HEK293T (cell line): ENCODE measurements at regions not wholly inside any gene's neighbourhood (a gene's known extent, or its start where the extent isn't known, plus 50 kb on each side); places are given as distances from the start of the nearest gene placed in this dataset.

Experiments used
- ARNT ChIP-seq: fragments of 450-650 bp; IDR thresholded peaks from 2 replicates; pipeline ENCODE4 v1.6.1; 2017; ENCODE audit warnings: mild to moderate bottlenecking
- BHLHE40 ChIP-seq: fragments of 450-650 bp; IDR thresholded peaks from 2 replicates; pipeline ENCODE4 v1.6.1; 2016; ENCODE audit warnings: mild to moderate bottlenecking, moderate library complexity, borderline replicate concordance
- ELF4 ChIP-seq: fragments of 450-650 bp; IDR thresholded peaks from 2 replicates; pipeline ENCODE4 v1.6.1; 2017; ENCODE audit warnings: antibody characterized with exemption
- FOXA1 ChIP-seq: fragments of 450-650 bp; IDR thresholded peaks from 2 replicates; pipeline ENCODE4 v1.6.1; 2016; ENCODE audit warnings: mild to moderate bottlenecking
- FOXK2 ChIP-seq: fragments of 450-650 bp; IDR thresholded peaks from 2 replicates; pipeline ENCODE4 v1.6.1; 2016; ENCODE audit warnings: mild to moderate bottlenecking
- FOXM1 ChIP-seq: fragments of 450-650 bp; IDR thresholded peaks from 2 replicates; pipeline ENCODE4 v1.6.1; 2017; ENCODE audit warnings: mild to moderate bottlenecking, borderline replicate concordance
- LEF1 ChIP-seq: fragments of 450-650 bp; IDR thresholded peaks from 2 replicates; pipeline ENCODE4 v1.6.1; 2017; ENCODE audit warnings: mild to moderate bottlenecking, borderline replicate concordance
- NFRKB ChIP-seq: fragments of 450-650 bp; IDR thresholded peaks from 2 replicates; pipeline ENCODE4 v1.6.1; 2016; ENCODE audit warnings: mild to moderate bottlenecking, moderate library complexity
- SP1 ChIP-seq: fragments of 450-650 bp; IDR thresholded peaks from 2 replicates; pipeline ENCODE4 v1.6.1; 2017
- SUZ12 ChIP-seq: fragments of 450-650 bp; IDR thresholded peaks from 2 replicates; pipeline ENCODE4 v1.6.1; 2016; ENCODE audit warnings: mild to moderate bottlenecking
- TARDBP ChIP-seq: fragments of 450-650 bp; IDR thresholded peaks from 2 replicates; pipeline ENCODE4 v1.6.1; 2016
- ZNF384 ChIP-seq: fragments of 450-650 bp; IDR thresholded peaks from 2 replicates; pipeline ENCODE4 v1.6.1; 2016

GRCh38 chr7:124603066-124603465 lies 162.5 kb downstream of the GPR37 start:
- TF ChIP-seq TARDBP (no peak), FOXM1 (no peak), SP1 (no peak), ARNT (no peak), BHLHE40 (no peak), FOXK2 (no peak), SUZ12 (no peak), NFRKB (no peak), ZNF384 (no peak), ELF4 (no peak), FOXA1 (no peak), LEF1 (no peak)
